ENCODE measurements at regions not wholly inside any gene's neighbourhood (a gene's known extent, or its start where the extent isn't known, plus 50 kb on each side); places are given as distances from the start of the nearest gene placed in this dataset.

DNA sequence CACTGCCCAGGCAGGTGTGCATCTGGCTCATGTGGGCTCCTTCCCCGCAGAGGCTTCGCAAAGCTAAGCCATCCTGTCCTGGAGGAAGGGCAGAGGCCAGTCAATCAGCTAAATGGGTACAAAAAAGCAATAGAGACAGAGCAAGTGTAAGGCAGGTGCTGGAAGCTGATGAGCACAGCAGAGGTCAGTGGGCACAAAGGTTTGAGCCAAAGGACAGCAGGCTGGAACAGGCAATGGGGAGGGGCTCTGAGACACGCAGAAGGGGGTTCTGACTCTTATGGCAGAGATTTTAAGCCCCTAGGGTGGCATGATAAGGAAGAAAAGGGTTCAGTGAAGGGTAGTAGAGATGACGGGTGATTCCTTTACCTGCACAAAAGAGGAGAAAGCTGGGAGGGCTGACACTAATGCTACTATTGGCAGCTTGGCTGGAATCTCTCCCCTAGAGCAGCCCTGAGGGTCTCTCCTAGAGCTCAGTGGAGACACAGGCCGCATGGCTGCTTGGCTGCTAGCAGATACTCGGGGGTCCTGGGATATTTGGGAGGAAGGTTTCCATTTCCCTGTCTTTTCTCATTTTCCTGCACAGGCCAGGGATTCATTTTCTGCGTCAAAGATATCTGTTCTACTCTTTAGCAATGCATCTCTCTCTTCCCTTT, 132.4 kb downstream of the MYCN start:
- TF ChIP-seq CTCF (IDR thresholded peaks at IDR 0.05) (no peak), POLR2A (IDR thresholded peaks at IDR 0.05) (no peak)
